Fibroblast of villous mesenchyme (primary cell): ENCODE measurements at regions not wholly inside any gene's neighbourhood (a gene's known extent, or its start where the extent isn't known, plus 50 kb on each side); places are given as distances from the start of the nearest gene placed in this dataset. TPM values are rescaled to one million over a fixed set of nuclear protein-coding genes. Genes with fewer than 3 reads are reported as not detected.
A peak's percentile ranks its signal among the peaks of the same experiment; 100 is the strongest.

ENCODE experiments used
- DNase-seq: peaks from one replicate; pipeline ENCODE4 v3.0.0-alpha.2; 2010; ENCODE audit warnings: low read depth
- H3K4me3 ChIP-seq: 2 replicates; pipeline ENCODE4 v1.5.1; 2011; ENCODE audit warnings: low read depth, mild to moderate bottlenecking, low read length
- CTCF ChIP-seq: IDR thresholded peaks from 2 replicates; pipeline ENCODE4 v1.5.1; 2012; ENCODE audit warnings: low read depth, mild to moderate bottlenecking, low read length; ENCODE audit not compliant: insufficient read depth
- small RNA-seq: library from RNA; depleted of rRNA; stranded (forward); fragments of <200 nt; gene quantifications from one replicate; pipeline ENCODE3, GENCODE V24; 2012

GRCh38 chr5:153429761-153430380, 60.6 kb upstream of the GRIA1 start:
- no peak for TF ChIP-seq CTCF
- H3K4me3 ChIP-seq: no peak overlapping the region
- DNase-seq: no peak

- no peak for DNase-seq
- no peak for TF ChIP-seq CTCF
Measured at GRCh38 chr5:153432583-153432982, 57.9 kb upstream of the GRIA1 start.

GRCh38 chr5:153437251-153437650, 53.2 kb upstream of the GRIA1 start:
- no peak for TF ChIP-seq CTCF
- DNase-seq: no peak
- H3K4me3 ChIP-seq: no peak overlapping the region

More at GRCh38 chr5:153432583-153432982, 57.9 kb upstream of the GRIA1 start:
- no peak overlapping the region for H3K4me3 ChIP-seq

- TF ChIP-seq CTCF: no peak
Measured at GRCh38 chr5:153439130-153439529, 51.3 kb upstream of the GRIA1 start.

More at GRCh38 chr5:153439130-153439529, 51.3 kb upstream of the GRIA1 start:
- peak; percentile 7 for DNase-seq
- H3K4me3 ChIP-seq: no peak overlapping the region

Small RNA genes in the stretch of these regions (small RNA-seq; reads per million reads assigned to genes)
- not detected for gene AC008571.1
